Fibroblast of lung (primary cell): ENCODE measurements at regions not wholly inside any gene's neighbourhood (a gene's known extent, or its start where the extent isn't known, plus 50 kb on each side); places are given as distances from the start of the nearest gene placed in this dataset.

Experiments used
- DNase-seq, 2 donors: peaks; one replicate each; pipeline versions ENCODE4 v3.0.0 to v3.0.0-alpha.2; 2010; ENCODE audit warnings: low read depth in 2 of 2
- H2AFZ ChIP-seq: 2 replicates; pipeline ENCODE4 v1.5.1; 2012; ENCODE audit warnings: low read length, control low read depth, inconsistent platforms
- H3K27ac ChIP-seq: 2 replicates; pipeline ENCODE4 v1.5.1; 2011; ENCODE audit warnings: low read length, control low read depth; ENCODE audit not compliant: insufficient read depth
- H3K27me3 ChIP-seq: 2 replicates; pipeline ENCODE4 v1.5.1; 2011; ENCODE audit warnings: mild to moderate bottlenecking, low read length; ENCODE audit not compliant: control insufficient read depth, insufficient read depth
- H3K36me3 ChIP-seq: 2 replicates; pipeline ENCODE4 v1.5.1; 2011; ENCODE audit warnings: low read length; ENCODE audit not compliant: control insufficient read depth, insufficient read depth
- H3K4me1 ChIP-seq: 2 replicates; pipeline ENCODE4 v1.5.1; 2011; ENCODE audit warnings: low read length; ENCODE audit not compliant: control insufficient read depth, insufficient read depth; ENCODE audit errors: extremely low read depth
- H3K4me2 ChIP-seq: 2 replicates; pipeline ENCODE4 v1.5.1; 2011; ENCODE audit warnings: low read length, control low read depth; ENCODE audit not compliant: insufficient read depth; ENCODE audit errors: extremely low read depth
- H3K4me3 ChIP-seq, 4 experiments: fragments of 200-600 bp in 1 of 4; sonication (generic) in 1 of 4; replicated peaks in 1 of 4; 2 replicates each; pipeline ENCODE4 v1.5.1; 2011 to 2016; ENCODE audit warnings: low read length in 4 of 4, low read depth in 3 of 4, mild to moderate bottlenecking in 3 of 4, control low read depth in 2 of 4, inconsistent platforms in 1 of 4, mixed read lengths in 1 of 4; ENCODE audit not compliant: insufficient read depth in 1 of 4; ENCODE audit errors: control extremely low read depth in 1 of 4
- H3K79me2 ChIP-seq: 2 replicates; pipeline ENCODE4 v1.5.1; 2012; ENCODE audit warnings: mild to moderate bottlenecking, low read length, inconsistent platforms; ENCODE audit not compliant: control insufficient read depth, insufficient read depth
- H3K9ac ChIP-seq: 2 replicates; pipeline ENCODE4 v1.5.1; 2011; ENCODE audit warnings: mild to moderate bottlenecking, low read length, control low read depth; ENCODE audit not compliant: insufficient read depth
- H3K9me3 ChIP-seq: 2 replicates; pipeline ENCODE4 v1.5.1; 2012; ENCODE audit warnings: low read depth, low read length; ENCODE audit not compliant: control insufficient read depth, insufficient read depth
- H4K20me1 ChIP-seq: 2 replicates; pipeline ENCODE4 v1.5.1; 2011; ENCODE audit warnings: low read length; ENCODE audit not compliant: control insufficient read depth, insufficient read depth; ENCODE audit errors: extremely low read depth
- EZH2 ChIP-seq: IDR thresholded peaks from 2 replicates; pipeline ENCODE4 v1.5.1; 2012; ENCODE audit warnings: low read length, control low read depth, mild to moderate bottlenecking; ENCODE audit errors: missing control alignments
- TF ChIP-seq, protein P1 (sequence below), 2 donors: IDR thresholded peaks in 1 of 2; conservative IDR thresholded peaks in 1 of 2; 1 replicate in 1 of 2; 2 replicates in 1 of 2; pipeline ENCODE4 v1.5.1; 2011 to 2012; ENCODE audit warnings: low read length in 2 of 2, control low read depth in 1 of 2, inconsistent platforms in 1 of 2, low read depth in 1 of 2, mild to moderate bottlenecking in 1 of 2

GRCh38 chr6:19443411-19443810 is 393.8 kb upstream of the ID4 start:
- Histone ChIP-seq H3K27ac (no peak overlapping the region), H3K4me1 (no peaks in the 10 kb centered on the region), H3K79me2 (no peaks in the 10 kb centered on the region), H3K27me3 (no peaks in the 10 kb centered on the region), H3K4me3 (no peak overlapping the region), H3K36me3 (no peaks in the 10 kb centered on the region), H3K9ac (no peak overlapping the region), H2AFZ (no peak overlapping the region), H3K4me2 (no peak overlapping the region), H3K9me3 (no peaks in the 10 kb centered on the region), H4K20me1 (no peaks in the 10 kb centered on the region)
- TF ChIP-seq EZH2 = no peak
- TF ChIP-seq, protein P1, sequence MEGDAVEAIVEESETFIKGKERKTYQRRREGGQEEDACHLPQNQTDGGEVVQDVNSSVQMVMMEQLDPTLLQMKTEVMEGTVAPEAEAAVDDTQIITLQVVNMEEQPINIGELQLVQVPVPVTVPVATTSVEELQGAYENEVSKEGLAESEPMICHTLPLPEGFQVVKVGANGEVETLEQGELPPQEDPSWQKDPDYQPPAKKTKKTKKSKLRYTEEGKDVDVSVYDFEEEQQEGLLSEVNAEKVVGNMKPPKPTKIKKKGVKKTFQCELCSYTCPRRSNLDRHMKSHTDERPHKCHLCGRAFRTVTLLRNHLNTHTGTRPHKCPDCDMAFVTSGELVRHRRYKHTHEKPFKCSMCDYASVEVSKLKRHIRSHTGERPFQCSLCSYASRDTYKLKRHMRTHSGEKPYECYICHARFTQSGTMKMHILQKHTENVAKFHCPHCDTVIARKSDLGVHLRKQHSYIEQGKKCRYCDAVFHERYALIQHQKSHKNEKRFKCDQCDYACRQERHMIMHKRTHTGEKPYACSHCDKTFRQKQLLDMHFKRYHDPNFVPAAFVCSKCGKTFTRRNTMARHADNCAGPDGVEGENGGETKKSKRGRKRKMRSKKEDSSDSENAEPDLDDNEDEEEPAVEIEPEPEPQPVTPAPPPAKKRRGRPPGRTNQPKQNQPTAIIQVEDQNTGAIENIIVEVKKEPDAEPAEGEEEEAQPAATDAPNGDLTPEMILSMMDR (conservative IDR thresholded peaks at IDR 0.05 in 1 of 2, IDR thresholded peaks at IDR 0.05 in 1 of 2; ENCODE audit: low read depth in 1 of 2, low read length in 2 of 2) = no peak
- no peak for DNase-seq

- no peaks in the 10 kb centered on the region for H3K9me3 ChIP-seq
- no peaks in the 10 kb centered on the region for H4K20me1 ChIP-seq
- H3K4me2 ChIP-seq = no peak overlapping the region
- no peak for DNase-seq
- H3K36me3 ChIP-seq = no peaks in the 10 kb centered on the region
- no peaks in the 10 kb centered on the region for H3K79me2 ChIP-seq
- no peak overlapping the region for H3K27ac ChIP-seq
- no peak for TF ChIP-seq EZH2
- TF ChIP-seq, protein P1 (conservative IDR thresholded peaks at IDR 0.05 in 1 of 2, IDR thresholded peaks at IDR 0.05 in 1 of 2; ENCODE audit: low read depth in 1 of 2, low read length in 2 of 2) = no peak
- no peaks in the 10 kb centered on the region for H3K4me1 ChIP-seq
- H3K9ac ChIP-seq = no peak overlapping the region
- no peak overlapping the region for H3K4me3 ChIP-seq
- no peaks in the 10 kb centered on the region for H3K27me3 ChIP-seq
- no peak overlapping the region for H2AFZ ChIP-seq
Observed at GRCh38 chr6:19444041-19444440, 393.1 kb upstream of the ID4 start.

- no peak overlapping the region for H3K4me2 ChIP-seq
- DNase-seq = peak; percentile 63 to 68
- H3K9me3 ChIP-seq = no peaks in the 10 kb centered on the region
Observed at GRCh38 chr6:19444481-19444880, 392.7 kb upstream of the ID4 start.

More at GRCh38 chr6:19444481-19444880, 392.7 kb upstream of the ID4 start:
- no peak overlapping the region for H3K9ac ChIP-seq
- H3K36me3 ChIP-seq = no peaks in the 10 kb centered on the region
- H2AFZ ChIP-seq = no peak overlapping the region
- H4K20me1 ChIP-seq = no peaks in the 10 kb centered on the region
- TF ChIP-seq EZH2 = no peak
- TF ChIP-seq, protein P1 (conservative IDR thresholded peaks at IDR 0.05 in 1 of 2, IDR thresholded peaks at IDR 0.05 in 1 of 2; ENCODE audit: low read depth in 1 of 2, low read length in 2 of 2) = no peak
- H3K4me3 ChIP-seq = no peak overlapping the region
- no peaks in the 10 kb centered on the region for H3K27me3 ChIP-seq
- H3K4me1 ChIP-seq = no peaks in the 10 kb centered on the region
- no peaks in the 10 kb centered on the region for H3K79me2 ChIP-seq
- no peak overlapping the region for H3K27ac ChIP-seq
